GM19324 (cell line): ENCODE measurements at regions not wholly inside any gene's neighbourhood (a gene's known extent, or its start where the extent isn't known, plus 50 kb on each side); places are given as distances from the start of the nearest gene placed in this dataset.
"Not testable (repeated sequence)": the region's sequence is repeated elsewhere in the genome, so short reads cannot be mapped to it uniquely, and the experiment has no call there.

Experiments
- ATAC-seq: cut with Tn5 transposase; IDR thresholded peaks from one replicate; pipeline ENCODE4 v1.9.1; 2021; ENCODE audit warnings: mild to moderate bottlenecking, moderate library complexity; ENCODE audit not compliant: unreplicated experiment, low FRiP score

- ATAC-seq, result no peak
These were observed 299.9 kb downstream of the RPS24 start for GRCh38 chr10:78333362-78334143.

GRCh38 chr10:78335371-78335690 is 301.7 kb downstream of the RPS24 start:
- no peak for ATAC-seq

- no peak for ATAC-seq
These were observed 302.2 kb downstream of the RPS24 start for GRCh38 chr10:78335691-78336401.

GRCh38 chr10:78336402-78336791 is 302.7 kb downstream of the RPS24 start:
- ATAC-seq, result no peak

- no peak for ATAC-seq
These were observed 303.4 kb downstream of the RPS24 start for GRCh38 chr10:78337016-78337415.

GRCh38 chr10:78337646-78338391 is 304.2 kb downstream of the RPS24 start:
- ATAC-seq, result no peak

- ATAC-seq, result no peak
These were observed 305.1 kb downstream of the RPS24 start for GRCh38 chr10:78338717-78339116.

GRCh38 chr10:78339251-78339650 is 305.6 kb downstream of the RPS24 start:
- ATAC-seq, result no peak

- ATAC-seq, result no peak
These were observed 308.4 kb downstream of the RPS24 start for GRCh38 chr10:78341953-78342614.

GRCh38 chr10:78342827-78343653 is 309.4 kb downstream of the RPS24 start:
- no peak for ATAC-seq

GRCh38 chr10:78344257-78344656 is 310.6 kb downstream of the RPS24 start:
- not testable (repeated sequence) for ATAC-seq

GRCh38 chr10:78345515-78345914 is 311.9 kb downstream of the RPS24 start:
- not testable (repeated sequence) for ATAC-seq

- ATAC-seq, result no peak
These were observed 313.1 kb downstream of the RPS24 start for GRCh38 chr10:78346721-78347120.

- no peak for ATAC-seq
These were observed 314.9 kb downstream of the RPS24 start for GRCh38 chr10:78348411-78349164.

GRCh38 chr10:78349165-78349516 is 315.5 kb downstream of the RPS24 start:
- no peak for ATAC-seq

GRCh38 chr10:78349911-78350663 is 316.4 kb downstream of the RPS24 start:
- ATAC-seq, result no peak

- no peak for ATAC-seq
These were observed 317.6 kb downstream of the RPS24 start for GRCh38 chr10:78351283-78351682.

GRCh38 chr10:78351809-78352208 is 318.1 kb downstream of the RPS24 start:
- no peak for ATAC-seq

- no peak for ATAC-seq
These were observed 320.0 kb downstream of the RPS24 start for GRCh38 chr10:78353636-78354035.
